22Rv1 (cell line): ENCODE measurements at regions not wholly inside any gene's neighbourhood (a gene's known extent, or its start where the extent isn't known, plus 50 kb on each side); places are given as distances from the start of the nearest gene placed in this dataset.

Source experiments
- CTCF ChIP-seq: fragments of 450-650 bp; IDR thresholded peaks from 2 replicates; pipeline ENCODE4 v1.5.1; 2017; ENCODE audit warnings: mild to moderate bottlenecking
- ZFX ChIP-seq: fragments of 450-650 bp; IDR thresholded peaks from 2 replicates; pipeline ENCODE4 v1.6.1; 2017; ENCODE audit warnings: antibody characterized with exemption, borderline replicate concordance

GRCh38 chr4:147430111-147430510 lies 50.8 kb upstream of the EDNRA start:
- no peak for TF ChIP-seq CTCF
- no peak for TF ChIP-seq ZFX
